GM13977 (cell line): ENCODE measurements at regions not wholly inside any gene's neighbourhood (a gene's known extent, or its start where the extent isn't known, plus 50 kb on each side); places are given as distances from the start of the nearest gene placed in this dataset.

Experiments used
- DNase-seq: peaks from one replicate; pipeline ENCODE4 v3.0.0; 2012; ENCODE audit warnings: low spot score
- CTCF ChIP-seq: IDR thresholded peaks from 2 replicates; pipeline ENCODE4 v1.5.1; 2012; ENCODE audit warnings: mild to moderate bottlenecking, control low read depth; ENCODE audit not compliant: insufficient read depth; ENCODE audit errors: extremely low read depth, missing control alignments
- in situ Hi-C: fragments of 300-500 bp; cut with MboI; formaldehyde crosslinking; loops from one replicate; pipeline ENCODE4 v1.12.0; 2022; ENCODE audit warnings: low sequenced_read_pairs, low pct_unique_long_range_greater_than_20kb, mixed read lengths, inconsistent platforms; ENCODE audit not compliant: unreplicated experiment

GRCh38 chr2:58913082-58913726, 672.1 kb upstream of the FANCL start:
- TF ChIP-seq CTCF, result no peak
- in situ Hi-C loops, result no loop called here
- no peak for DNase-seq

DNA sequence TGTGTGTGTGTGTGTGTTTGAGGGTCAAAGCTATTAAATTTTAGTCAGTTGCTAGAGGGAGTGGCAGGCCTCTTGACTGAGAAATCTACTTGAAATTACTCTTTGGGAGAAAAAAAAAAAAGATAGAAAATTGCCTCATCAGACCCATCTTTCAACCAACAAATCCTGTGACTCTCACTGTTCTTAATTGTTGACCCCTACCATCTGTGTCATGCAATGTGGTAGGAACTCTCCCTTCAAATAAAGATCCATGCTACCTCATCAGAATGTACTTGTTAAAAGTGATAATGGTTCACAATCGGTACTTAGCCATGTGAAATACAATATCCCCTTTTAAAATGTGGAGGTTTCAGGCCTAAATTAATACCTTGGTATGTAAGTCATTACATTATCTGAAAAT, 670.8 kb upstream of the FANCL start:
- no peak for DNase-seq
- no peak for TF ChIP-seq CTCF
- in situ Hi-C loops, result no loop called here

DNA sequence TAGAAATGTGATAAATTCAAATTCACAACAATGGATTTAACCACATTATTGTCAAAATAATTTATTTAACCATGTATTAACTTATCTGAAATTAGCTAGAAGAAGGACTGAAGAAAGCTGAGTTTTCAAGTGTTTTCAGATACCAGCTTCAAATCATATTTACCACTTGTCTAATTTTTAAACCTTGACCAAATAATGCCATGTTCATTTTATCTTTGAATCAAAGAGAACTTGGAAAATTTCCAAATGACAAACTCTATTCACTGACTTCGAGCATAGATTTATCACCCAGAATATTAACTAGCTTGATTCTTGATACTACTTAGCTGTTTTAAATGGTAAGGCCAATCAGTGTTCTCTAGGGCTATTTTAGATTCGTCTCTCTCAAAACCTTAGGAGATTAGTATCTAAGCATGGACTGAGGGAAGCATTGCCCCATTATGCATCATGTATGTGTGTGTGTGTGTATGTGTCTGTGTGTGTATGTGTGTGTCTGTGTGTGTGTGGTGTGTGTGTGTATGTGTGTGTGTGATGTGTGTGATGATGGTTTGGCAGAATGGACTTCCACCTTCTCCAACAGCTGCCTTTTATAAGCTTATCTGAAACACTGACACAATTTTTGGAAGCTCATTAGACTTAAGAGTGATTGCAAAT, 667.5 kb upstream of the FANCL start:
- in situ Hi-C loops, result no loop called here
- no peak for TF ChIP-seq CTCF
- no peak for DNase-seq

GRCh38 chr2:58907644-58908043, 666.5 kb upstream of the FANCL start:
- no peak for DNase-seq
- in situ Hi-C loops, result no loop called here
- no peak for TF ChIP-seq CTCF

DNA sequence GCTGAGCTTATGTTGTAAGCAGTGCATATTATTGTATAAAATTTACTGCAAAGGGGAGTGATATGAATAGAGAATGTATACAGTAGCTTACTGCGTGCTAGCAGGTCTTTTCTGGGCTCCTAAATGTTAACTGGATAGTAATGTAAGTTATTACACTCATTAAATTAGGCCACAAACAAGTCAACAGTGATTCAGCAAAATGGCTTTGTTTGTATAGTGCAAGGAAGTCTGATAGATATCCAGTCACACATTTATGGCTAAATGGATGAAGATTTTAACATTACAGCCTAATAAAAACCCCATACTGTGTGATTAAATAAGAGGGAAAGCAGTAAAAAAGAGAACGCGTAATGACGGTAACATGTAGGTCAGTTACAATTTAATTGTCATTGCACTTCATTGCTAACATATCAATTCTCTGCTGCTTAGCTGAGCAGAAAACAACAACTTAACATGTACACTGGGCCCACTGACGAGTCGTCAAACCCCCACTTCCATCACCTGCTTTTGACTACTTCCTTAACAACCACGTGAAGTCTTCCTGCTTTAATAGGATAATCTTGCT, 665.0 kb upstream of the FANCL start:
- TF ChIP-seq CTCF, result no peak
- in situ Hi-C loops, result no loop called here
- DNase-seq, result no peak

GRCh38 chr2:58904095-58904494, 663.0 kb upstream of the FANCL start:
- no peak for DNase-seq
- in situ Hi-C loops, result no loop called here
- no peak for TF ChIP-seq CTCF
